Retinal pigment epithelial cell (primary cell): ENCODE measurements at regions not wholly inside any gene's neighbourhood (a gene's known extent, or its start where the extent isn't known, plus 50 kb on each side); places are given as distances from the start of the nearest gene placed in this dataset.

Source experiments
- DNase-seq: peaks from one replicate; pipeline ENCODE4 v3.0.0-alpha.2; 2010; ENCODE audit warnings: low read depth
- H3K4me3 ChIP-seq: 2 replicates; pipeline ENCODE4 v1.5.1; 2011; ENCODE audit warnings: mild to moderate bottlenecking, low read length, control low read depth, moderate library complexity
- TF ChIP-seq, protein P1 (sequence below): conservative IDR thresholded peaks from 2 replicates; pipeline ENCODE4 v1.5.1; 2011; ENCODE audit warnings: low read depth, low read length, control low read depth, inconsistent platforms

GRCh38 chr11:81744336-81745116 lies 989.1 kb downstream of the FAM181B start:
- no peak for DNase-seq
- no peak overlapping the region for H3K4me3 ChIP-seq
- TF ChIP-seq, protein P1, sequence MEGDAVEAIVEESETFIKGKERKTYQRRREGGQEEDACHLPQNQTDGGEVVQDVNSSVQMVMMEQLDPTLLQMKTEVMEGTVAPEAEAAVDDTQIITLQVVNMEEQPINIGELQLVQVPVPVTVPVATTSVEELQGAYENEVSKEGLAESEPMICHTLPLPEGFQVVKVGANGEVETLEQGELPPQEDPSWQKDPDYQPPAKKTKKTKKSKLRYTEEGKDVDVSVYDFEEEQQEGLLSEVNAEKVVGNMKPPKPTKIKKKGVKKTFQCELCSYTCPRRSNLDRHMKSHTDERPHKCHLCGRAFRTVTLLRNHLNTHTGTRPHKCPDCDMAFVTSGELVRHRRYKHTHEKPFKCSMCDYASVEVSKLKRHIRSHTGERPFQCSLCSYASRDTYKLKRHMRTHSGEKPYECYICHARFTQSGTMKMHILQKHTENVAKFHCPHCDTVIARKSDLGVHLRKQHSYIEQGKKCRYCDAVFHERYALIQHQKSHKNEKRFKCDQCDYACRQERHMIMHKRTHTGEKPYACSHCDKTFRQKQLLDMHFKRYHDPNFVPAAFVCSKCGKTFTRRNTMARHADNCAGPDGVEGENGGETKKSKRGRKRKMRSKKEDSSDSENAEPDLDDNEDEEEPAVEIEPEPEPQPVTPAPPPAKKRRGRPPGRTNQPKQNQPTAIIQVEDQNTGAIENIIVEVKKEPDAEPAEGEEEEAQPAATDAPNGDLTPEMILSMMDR = no peak

- TF ChIP-seq, protein P1 = no peak
- H3K4me3 ChIP-seq = no peak overlapping the region
- DNase-seq = peak; percentile 75
Measured at GRCh38 chr11:81725701-81726100, 1008.0 kb downstream of the FAM181B start.

GRCh38 chr11:81717695-81718094 lies 1016.0 kb downstream of the FAM181B start:
- DNase-seq = no peak
- TF ChIP-seq, protein P1 = no peak
- no peak overlapping the region for H3K4me3 ChIP-seq

GRCh38 chr11:81707881-81708280 lies 1025.8 kb downstream of the FAM181B start:
- no peak for DNase-seq
- TF ChIP-seq, protein P1 = peak; percentile 14
- H3K4me3 ChIP-seq = no peak overlapping the region

GRCh38 chr11:81705283-81705682 lies 1028.4 kb downstream of the FAM181B start:
- DNase-seq = no peak
- H3K4me3 ChIP-seq = no peak overlapping the region
- TF ChIP-seq, protein P1 = no peak

GRCh38 chr11:81700076-81700475 lies 1033.6 kb downstream of the FAM181B start:
- DNase-seq = peak; percentile 61
- TF ChIP-seq, protein P1 = no peak
- H3K4me3 ChIP-seq = no peak overlapping the region

- TF ChIP-seq, protein P1 = no peak
- DNase-seq = no peak
- no peak overlapping the region for H3K4me3 ChIP-seq
Measured at GRCh38 chr11:81687057-81687456, 1046.6 kb downstream of the FAM181B start.
